SU-DHL-6 (cell line): ENCODE measurements at regions not wholly inside any gene's neighbourhood (a gene's known extent, or its start where the extent isn't known, plus 50 kb on each side); places are given as distances from the start of the nearest gene placed in this dataset.

Source experiments
- H2AFZ ChIP-seq: fragments of 200-600 bp; sonication (generic); 2 replicates; pipeline ENCODE4 v1.6.1; 2014; ENCODE audit warnings: low read depth, mild to moderate bottlenecking, moderate library complexity, mixed read lengths, antibody characterized with exemption, low read length; ENCODE audit not compliant: severe bottlenecking
- H3F3A ChIP-seq: fragments of 200-600 bp; shearing (Covaris generic); 2 replicates; pipeline ENCODE4 v1.6.0; 2016; ENCODE audit warnings: antibody characterized with exemption, mild to moderate bottlenecking; ENCODE audit not compliant: insufficient read depth
- H3K27ac ChIP-seq: fragments of 200-600 bp; sonication (generic); 2 replicates; pipeline ENCODE4 v1.5.1; 2016; ENCODE audit warnings: low read depth, mild to moderate bottlenecking, low read length, moderate library complexity, mixed read lengths
- H3K27me3 ChIP-seq: fragments of 200-600 bp; sonication (generic), shearing (Covaris generic); 2 replicates; pipeline ENCODE4 v1.6.0; 2014; ENCODE audit warnings: mild to moderate bottlenecking, low read length
- H3K36me3 ChIP-seq: fragments of 200-600 bp; sonication (generic); 2 replicates; pipeline ENCODE4 v1.6.1; 2014; ENCODE audit warnings: mild to moderate bottlenecking, low read length, mixed read lengths
- H3K4me2 ChIP-seq: fragments of 300-600, 200-600 bp; shearing (Covaris generic), sonication (generic); 2 replicates; pipeline ENCODE4 v1.6.0; 2014; ENCODE audit warnings: low read length, low read depth, mild to moderate bottlenecking; ENCODE audit not compliant: poor library complexity, severe bottlenecking
- H3K4me3 ChIP-seq: fragments of 200-600 bp; sonication (generic); 2 replicates; pipeline ENCODE4 v1.5.1; 2014; ENCODE audit warnings: antibody characterized with exemption, low read length, mild to moderate bottlenecking, mixed read lengths; ENCODE audit not compliant: insufficient read depth, poor library complexity, severe bottlenecking
- H3K79me2 ChIP-seq: fragments of 200-600 bp; sonication (generic); 2 replicates; pipeline ENCODE4 v1.6.1; 2014; ENCODE audit warnings: mild to moderate bottlenecking, low read length, moderate library complexity; ENCODE audit not compliant: insufficient read depth
- H3K9ac ChIP-seq: fragments of 200-600 bp; sonication (generic); 2 replicates; pipeline ENCODE4 v1.7.0; 2014; ENCODE audit warnings: mild to moderate bottlenecking, low read length
- H3K9me2 ChIP-seq: fragments of 200-600 bp; sonication (generic); replicated peaks from 2 replicates; pipeline ENCODE4 v1.6.1; 2014; ENCODE audit warnings: low read length; ENCODE audit not compliant: insufficient read depth
- H3K9me3 ChIP-seq: fragments of 200-600 bp; sonication (generic); 2 replicates; pipeline ENCODE4 v1.6.1; 2014; ENCODE audit warnings: low read length, mixed read lengths; ENCODE audit not compliant: insufficient read depth
- H4K20me1 ChIP-seq: fragments of 200-600 bp; sonication (generic); 2 replicates; pipeline ENCODE4 v1.6.1; 2014; ENCODE audit warnings: low read depth, mild to moderate bottlenecking, antibody characterized with exemption, low read length, moderate library complexity, mixed read lengths
- CTCF ChIP-seq: fragments of 200-600 bp; sonication (generic); IDR thresholded peaks from one replicate; pipeline ENCODE4 v1.5.1; 2017; ENCODE audit warnings: antibody characterized with exemption, mild to moderate bottlenecking, low read length, moderate library complexity; ENCODE audit not compliant: insufficient read depth, poor library complexity, severe bottlenecking
- EZH2phosphoT487 ChIP-seq: fragments of 200-600 bp; sonication (generic), shearing (Covaris generic); conservative IDR thresholded peaks from 2 replicates; pipeline ENCODE4 v1.6.1; 2018; ENCODE audit warnings: mild to moderate bottlenecking, antibody characterized with exemption, low read length, moderate library complexity, mixed read lengths

GRCh38 chr6:965343-965742, 272.4 kb upstream of the EXOC2 start:
- Histone ChIP-seq H3K9ac (no peak overlapping the region), H4K20me1 (no peaks in the 10 kb centered on the region), H3K27ac (no peak overlapping the region), H3K36me3 (no peaks in the 10 kb centered on the region), H3K4me3 (no peak overlapping the region), H2AFZ (no peak overlapping the region), H3K4me2 (no peak overlapping the region), H3K9me3 (no peaks in the 10 kb centered on the region), H3K79me2 (no peaks in the 10 kb centered on the region), H3F3A (no peaks in the 10 kb centered on the region), H3K27me3 (no peaks in the 10 kb centered on the region), H3K9me2 (no peaks in the 10 kb centered on the region)
- TF ChIP-seq CTCF (no peak), EZH2phosphoT487 (no peak)

- Histone ChIP-seq H2AFZ (no peak overlapping the region), H3K4me2 (no peak overlapping the region), H3F3A (no peaks in the 10 kb centered on the region), H3K36me3 (no peaks in the 10 kb centered on the region), H3K27me3 (no peaks in the 10 kb centered on the region), H3K9me3 (no peaks in the 10 kb centered on the region), H3K4me3 (no peak overlapping the region), H3K9ac (no peak overlapping the region), H4K20me1 (no peaks in the 10 kb centered on the region), H3K27ac (no peak overlapping the region), H3K9me2 (no peaks in the 10 kb centered on the region), H3K79me2 (no peaks in the 10 kb centered on the region)
- TF ChIP-seq EZH2phosphoT487: no peak
These were observed 270.5 kb upstream of the EXOC2 start for GRCh38 chr6:963456-963855.

GRCh38 chr6:961407-961960, 268.5 kb upstream of the EXOC2 start:
- no peak for TF ChIP-seq CTCF
- TF ChIP-seq EZH2phosphoT487: no peak
- H2AFZ ChIP-seq: no peak overlapping the region
- no peaks in the 10 kb centered on the region for H3F3A ChIP-seq
- no peaks in the 10 kb centered on the region for H3K79me2 ChIP-seq
- no peak overlapping the region for H3K27ac ChIP-seq
- no peaks in the 10 kb centered on the region for H4K20me1 ChIP-seq
- no peak overlapping the region for H3K9ac ChIP-seq
- no peaks in the 10 kb centered on the region for H3K27me3 ChIP-seq
- no peaks in the 10 kb centered on the region for H3K9me2 ChIP-seq
- H3K36me3 ChIP-seq: no peaks in the 10 kb centered on the region
- no peak overlapping the region for H3K4me3 ChIP-seq
- H3K4me2 ChIP-seq: no peak overlapping the region
- H3K9me3 ChIP-seq: no peaks in the 10 kb centered on the region

GRCh38 chr6:960356-960755, 267.4 kb upstream of the EXOC2 start:
- no peak overlapping the region for H3K4me2 ChIP-seq
- H4K20me1 ChIP-seq: no peaks in the 10 kb centered on the region
- no peaks in the 10 kb centered on the region for H3K9me3 ChIP-seq
- no peaks in the 10 kb centered on the region for H3K27me3 ChIP-seq
- H2AFZ ChIP-seq: no peak overlapping the region
- H3K4me3 ChIP-seq: no peak overlapping the region
- H3F3A ChIP-seq: no peaks in the 10 kb centered on the region
- no peaks in the 10 kb centered on the region for H3K36me3 ChIP-seq
- H3K79me2 ChIP-seq: no peaks in the 10 kb centered on the region
- TF ChIP-seq EZH2phosphoT487: no peak
- no peak for TF ChIP-seq CTCF
- H3K27ac ChIP-seq: no peak overlapping the region
- H3K9ac ChIP-seq: no peak overlapping the region
- H3K9me2 ChIP-seq: no peaks in the 10 kb centered on the region
